Activated CD8-positive, alpha-beta memory T cell treated with anti-CD3 and anti-CD28 coated beads, Interleukin-2, amount 10 ng/mL, durations not matched to agents 7 days and 5 days (primary cell): ENCODE measurements at regions not wholly inside any gene's neighbourhood (a gene's known extent, or its start where the extent isn't known, plus 50 kb on each side); places are given as distances from the start of the nearest gene placed in this dataset.

Experiments used
- ATAC-seq: fragments of 150-1000 bp; cut with Tn5 transposase; one replicate; pipeline ENCODE4 v1.10.0; 2021; ENCODE audit warnings: moderate library complexity
- CTCF ChIA-PET: fragments of 350-600 bp; sonication (Branson Sonifier 250); formaldehyde crosslinking; loops from one replicate; lab custom pipeline; 2021; ENCODE audit warnings: antibody characterized with exemption; lab: Charles Lee
- DNase-seq: peaks from one replicate; pipeline ENCODE4 v3.0.0-alpha.2; 2020
- H3K27ac Mint-ChIP-seq: one replicate; pipeline ENCODE4 v1.8.0; 2021; ENCODE audit warnings: mild to moderate bottlenecking, mixed read lengths
- H3K27me3 Mint-ChIP-seq: one replicate; pipeline ENCODE4 v1.8.0; 2021; ENCODE audit warnings: mixed read lengths
- H3K36me3 Mint-ChIP-seq: one replicate; pipeline ENCODE4 v1.8.0; 2021; ENCODE audit warnings: mild to moderate bottlenecking, mixed read lengths
- H3K4me1 Mint-ChIP-seq: one replicate; pipeline ENCODE4 v1.8.0; 2021; ENCODE audit warnings: mixed read lengths
- H3K4me3 Mint-ChIP-seq: one replicate; pipeline ENCODE4 v1.8.0; 2021; ENCODE audit warnings: mild to moderate bottlenecking, moderate library complexity, mixed read lengths
- H3K9me3 Mint-ChIP-seq: one replicate; pipeline ENCODE4 v1.8.0; 2022; ENCODE audit warnings: low read depth, mixed read lengths

- Mint-ChIP-seq H3K9me3 (peaks cover 2% of the 10 kb centered on the region), H3K27ac (no peak overlapping the region), H3K36me3 (no peaks in the 10 kb centered on the region), H3K27me3 (no peaks in the 10 kb centered on the region), H3K4me1 (no peaks in the 10 kb centered on the region), H3K4me3 (no peak overlapping the region)
- DNase-seq (no peak), ATAC-seq (no peak)
- CTCF ChIA-PET, result no interaction called here
These were observed 679.3 kb downstream of the OTOL1 start for GRCh38 chr3:162175878-162176277.

GRCh38 chr3:162183440-162183839 is 686.8 kb downstream of the OTOL1 start:
- H3K4me1 Mint-ChIP-seq, result no peaks in the 10 kb centered on the region

GRCh38 chr3:162192340-162193029 is 695.9 kb downstream of the OTOL1 start:
- Mint-ChIP-seq H3K4me3 (no peak overlapping the region), H3K27me3 (no peaks in the 10 kb centered on the region), H3K27ac (no peak overlapping the region), H3K4me1 (no peaks in the 10 kb centered on the region), H3K9me3 (peaks cover 13% of the 10 kb centered on the region), H3K36me3 (no peaks in the 10 kb centered on the region)
- ATAC-seq, result no peak
- CTCF ChIA-PET, result no interaction called here
- no peak for DNase-seq

More at GRCh38 chr3:162183440-162183839, 686.8 kb downstream of the OTOL1 start:
- peaks cover 6% of the 10 kb centered on the region for H3K9me3 Mint-ChIP-seq
- ATAC-seq (no peak), DNase-seq (no peak)
- no peaks in the 10 kb centered on the region for H3K27me3 Mint-ChIP-seq
- no peaks in the 10 kb centered on the region for H3K36me3 Mint-ChIP-seq
- H3K27ac Mint-ChIP-seq, result no peak overlapping the region
- CTCF ChIA-PET, result no interaction called here
- no peak overlapping the region for H3K4me3 Mint-ChIP-seq

- H3K27ac Mint-ChIP-seq, result no peak overlapping the region
- H3K27me3 Mint-ChIP-seq, result no peaks in the 10 kb centered on the region
- ATAC-seq (no peak), DNase-seq (no peak)
- H3K4me1 Mint-ChIP-seq, result no peaks in the 10 kb centered on the region
- no peak overlapping the region for H3K4me3 Mint-ChIP-seq
- CTCF ChIA-PET, result no interaction called here
- peaks cover 13% of the 10 kb centered on the region for H3K9me3 Mint-ChIP-seq
- H3K36me3 Mint-ChIP-seq, result no peaks in the 10 kb centered on the region
These were observed 696.8 kb downstream of the OTOL1 start for GRCh38 chr3:162193148-162194095.

- H3K9me3 Mint-ChIP-seq, result peaks cover 9% of the 10 kb centered on the region
- H3K4me1 Mint-ChIP-seq, result no peaks in the 10 kb centered on the region
- no peaks in the 10 kb centered on the region for H3K27me3 Mint-ChIP-seq
- H3K4me3 Mint-ChIP-seq, result no peak overlapping the region
- ATAC-seq, result no peak
- CTCF ChIA-PET, result no interaction called here
- H3K27ac Mint-ChIP-seq, result no peak overlapping the region
- no peaks in the 10 kb centered on the region for H3K36me3 Mint-ChIP-seq
- DNase-seq, result no peak
These were observed 698.5 kb downstream of the OTOL1 start for GRCh38 chr3:162195147-162195546.

- ATAC-seq (no peak), DNase-seq (no peak)
- CTCF ChIA-PET, result no interaction called here
- no peak overlapping the region for H3K27ac Mint-ChIP-seq
- no peaks in the 10 kb centered on the region for H3K4me1 Mint-ChIP-seq
- H3K27me3 Mint-ChIP-seq, result no peaks in the 10 kb centered on the region
- H3K4me3 Mint-ChIP-seq, result no peak overlapping the region
- no peaks in the 10 kb centered on the region for H3K36me3 Mint-ChIP-seq
- H3K9me3 Mint-ChIP-seq, result peaks cover 4% of the 10 kb centered on the region
These were observed 700.4 kb downstream of the OTOL1 start for GRCh38 chr3:162196964-162197363.

- DNase-seq, result no peak
- Mint-ChIP-seq H3K36me3 (no peaks in the 10 kb centered on the region), H3K9me3 (no peaks in the 10 kb centered on the region), H3K27me3 (no peaks in the 10 kb centered on the region), H3K4me3 (no peak overlapping the region), H3K4me1 (no peaks in the 10 kb centered on the region), H3K27ac (no peak overlapping the region)
- CTCF ChIA-PET, result no interaction called here
- ATAC-seq, result no peak
These were observed 704.2 kb downstream of the OTOL1 start for GRCh38 chr3:162200836-162201235.

GRCh38 chr3:162206648-162207047 is 710.0 kb downstream of the OTOL1 start:
- no peaks in the 10 kb centered on the region for H3K36me3 Mint-ChIP-seq
- no peaks in the 10 kb centered on the region for H3K9me3 Mint-ChIP-seq
- no peak for ATAC-seq
- no peak for DNase-seq
- CTCF ChIA-PET, result no interaction called here
- H3K27ac Mint-ChIP-seq, result no peak overlapping the region
- no peaks in the 10 kb centered on the region for H3K4me1 Mint-ChIP-seq
- no peak overlapping the region for H3K4me3 Mint-ChIP-seq
- no peaks in the 10 kb centered on the region for H3K27me3 Mint-ChIP-seq

GRCh38 chr3:162211470-162211869 is 714.9 kb downstream of the OTOL1 start:
- peaks cover 2% of the 10 kb centered on the region for H3K9me3 Mint-ChIP-seq
- H3K27me3 Mint-ChIP-seq, result no peaks in the 10 kb centered on the region
- H3K4me3 Mint-ChIP-seq, result no peak overlapping the region
- ATAC-seq, result no peak
- DNase-seq, result no peak
- no peak overlapping the region for H3K27ac Mint-ChIP-seq
- H3K4me1 Mint-ChIP-seq, result no peaks in the 10 kb centered on the region
- H3K36me3 Mint-ChIP-seq, result no peaks in the 10 kb centered on the region
- CTCF ChIA-PET, result no interaction called here

GRCh38 chr3:162213196-162213595 is 716.6 kb downstream of the OTOL1 start:
- Mint-ChIP-seq H3K27me3 (no peaks in the 10 kb centered on the region), H3K4me1 (no peaks in the 10 kb centered on the region), H3K9me3 (peaks cover 2% of the 10 kb centered on the region), H3K4me3 (no peak overlapping the region), H3K27ac (no peak overlapping the region), H3K36me3 (no peaks in the 10 kb centered on the region)
- ATAC-seq, result no peak
- CTCF ChIA-PET, result no interaction called here
- DNase-seq, result no peak

GRCh38 chr3:162213956-162214355 is 717.3 kb downstream of the OTOL1 start:
- CTCF ChIA-PET, result no interaction called here
- no peak overlapping the region for H3K27ac Mint-ChIP-seq
- peaks cover 2% of the 10 kb centered on the region for H3K9me3 Mint-ChIP-seq
- H3K4me1 Mint-ChIP-seq, result no peaks in the 10 kb centered on the region
- H3K27me3 Mint-ChIP-seq, result no peaks in the 10 kb centered on the region
- ATAC-seq (no peak), DNase-seq (no peak)
- H3K36me3 Mint-ChIP-seq, result no peaks in the 10 kb centered on the region
- H3K4me3 Mint-ChIP-seq, result no peak overlapping the region

GRCh38 chr3:162217647-162218046 is 721.0 kb downstream of the OTOL1 start:
- ATAC-seq (no peak), DNase-seq (no peak)
- peaks cover 7% of the 10 kb centered on the region for H3K9me3 Mint-ChIP-seq
- no peaks in the 10 kb centered on the region for H3K36me3 Mint-ChIP-seq
- H3K4me3 Mint-ChIP-seq, result no peak overlapping the region
- H3K4me1 Mint-ChIP-seq, result no peaks in the 10 kb centered on the region
- no peak overlapping the region for H3K27ac Mint-ChIP-seq
- CTCF ChIA-PET, result no interaction called here
- no peaks in the 10 kb centered on the region for H3K27me3 Mint-ChIP-seq

GRCh38 chr3:162218479-162218878 is 721.9 kb downstream of the OTOL1 start:
- no peaks in the 10 kb centered on the region for H3K27me3 Mint-ChIP-seq
- no peak overlapping the region for H3K4me3 Mint-ChIP-seq
- CTCF ChIA-PET, result no interaction called here
- ATAC-seq (no peak), DNase-seq (no peak)
- H3K27ac Mint-ChIP-seq, result no peak overlapping the region
- no peaks in the 10 kb centered on the region for H3K4me1 Mint-ChIP-seq
- peaks cover 7% of the 10 kb centered on the region for H3K9me3 Mint-ChIP-seq
- no peaks in the 10 kb centered on the region for H3K36me3 Mint-ChIP-seq

GRCh38 chr3:162224746-162225145 is 728.1 kb downstream of the OTOL1 start:
- CTCF ChIA-PET, result no interaction called here
- Mint-ChIP-seq H3K4me1 (no peaks in the 10 kb centered on the region), H3K27ac (no peak overlapping the region), H3K4me3 (no peak overlapping the region), H3K27me3 (no peaks in the 10 kb centered on the region), H3K36me3 (no peaks in the 10 kb centered on the region), H3K9me3 (peaks cover 5% of the 10 kb centered on the region)
- ATAC-seq, result no peak
- DNase-seq, result no peak
